GM19467 (cell line): ENCODE measurements at regions not wholly inside any gene's neighbourhood (a gene's known extent, or its start where the extent isn't known, plus 50 kb on each side); places are given as distances from the start of the nearest gene placed in this dataset.

ENCODE experiments used
- ATAC-seq: cut with Tn5 transposase; IDR thresholded peaks from one replicate; pipeline ENCODE4 v1.9.1; 2021; ENCODE audit warnings: mild to moderate bottlenecking, moderate library complexity; ENCODE audit not compliant: unreplicated experiment

- no peak for ATAC-seq
These were observed 58.3 kb downstream of the TRIML1 start for GRCh38 chr4:188197566-188197965.

DNA sequence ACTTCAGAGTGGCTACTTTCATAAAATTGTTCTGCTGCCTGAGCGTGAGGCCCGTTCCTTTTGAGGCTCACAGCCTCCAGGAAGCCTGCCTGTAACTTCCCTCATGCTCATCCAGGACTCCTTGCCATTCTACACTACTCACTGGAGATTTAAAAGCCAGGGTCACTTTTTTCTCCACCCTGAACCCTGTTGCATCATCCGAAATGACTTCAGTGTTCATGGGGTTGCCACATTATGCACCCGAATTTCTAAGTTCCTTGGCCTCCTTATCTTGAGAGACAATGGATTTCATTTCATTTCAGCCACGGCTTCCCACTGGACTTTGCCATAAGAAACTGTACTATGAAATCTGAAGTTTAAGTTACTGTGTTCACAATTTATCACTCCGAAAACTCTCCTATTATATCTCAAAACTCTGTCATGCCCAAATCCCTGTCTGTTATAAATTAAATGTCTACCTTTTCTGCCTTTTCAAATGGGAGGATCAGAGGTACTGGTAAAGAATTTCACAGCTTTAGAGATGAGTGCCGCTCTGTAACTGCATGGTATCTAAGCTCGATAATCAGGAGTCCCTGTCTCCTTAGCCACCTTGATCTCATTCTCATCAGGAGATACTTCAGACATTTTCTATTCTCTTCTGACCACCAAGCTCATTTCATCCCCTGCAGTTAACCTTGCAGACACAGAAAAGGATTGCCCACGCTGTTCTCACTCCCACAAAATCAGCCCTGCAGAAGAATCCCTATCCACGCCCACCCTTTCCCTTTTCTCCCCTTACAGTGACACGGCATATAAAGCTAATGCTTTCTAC, 59.9 kb downstream of the TRIML1 start:
- ATAC-seq = no peak

- ATAC-seq = no peak
These were observed 62.6 kb downstream of the TRIML1 start for GRCh38 chr4:188201851-188202250.

DNA sequence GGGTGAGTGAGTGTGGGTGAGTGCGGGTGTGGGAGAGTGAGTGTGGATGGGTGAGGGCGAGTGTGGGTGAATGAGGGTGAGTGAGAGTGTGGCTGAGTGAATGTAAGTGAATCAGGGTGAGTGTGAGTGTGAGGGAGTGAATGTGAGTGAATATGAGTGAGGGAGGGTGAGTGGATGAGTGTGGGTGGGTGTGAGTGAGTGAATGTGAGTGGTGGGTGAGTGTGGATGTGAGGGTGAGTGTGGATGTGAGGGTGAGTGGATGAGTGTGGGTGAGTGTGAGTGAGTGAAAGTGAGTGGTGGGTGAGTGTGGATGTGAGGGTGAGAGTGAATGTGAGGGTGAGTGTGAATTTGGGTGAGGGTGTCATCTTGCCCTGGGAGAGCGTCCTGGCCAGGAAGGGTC, 67.5 kb downstream of the TRIML1 start:
- ATAC-seq = no peak

GRCh38 chr4:188214861-188215260, 75.6 kb downstream of the TRIML1 start:
- ATAC-seq = no peak

- ATAC-seq = no peak
These were observed 79.2 kb downstream of the TRIML1 start for GRCh38 chr4:188218392-188218791.

GRCh38 chr4:188220006-188220405, 80.8 kb downstream of the TRIML1 start:
- no peak for ATAC-seq

DNA sequence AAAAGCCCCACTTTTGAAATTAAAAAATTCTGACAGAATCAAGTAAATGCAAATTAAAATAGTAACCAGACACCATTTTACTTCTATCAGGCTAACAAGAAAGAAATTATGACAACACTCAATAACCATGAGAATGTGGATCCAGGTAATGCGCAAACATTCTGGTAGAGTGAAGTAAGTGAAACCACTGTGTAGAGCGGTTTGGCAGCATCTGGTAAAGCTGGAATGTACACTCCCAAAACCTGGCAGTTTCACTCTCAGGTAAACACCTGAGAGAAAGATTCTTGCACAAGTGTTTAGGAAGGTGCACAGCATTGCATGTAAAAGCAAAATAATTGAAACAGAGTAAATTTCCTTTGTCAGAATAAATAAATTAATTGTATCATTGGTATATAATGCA, 81.8 kb downstream of the TRIML1 start:
- no peak for ATAC-seq

- no peak for ATAC-seq
These were observed 89.0 kb downstream of the TRIML1 start for GRCh38 chr4:188228279-188228678.

GRCh38 chr4:188232428-188232827, 93.2 kb downstream of the TRIML1 start:
- ATAC-seq = no peak

GRCh38 chr4:188242041-188242440, 102.8 kb downstream of the TRIML1 start:
- ATAC-seq = no peak

DNA sequence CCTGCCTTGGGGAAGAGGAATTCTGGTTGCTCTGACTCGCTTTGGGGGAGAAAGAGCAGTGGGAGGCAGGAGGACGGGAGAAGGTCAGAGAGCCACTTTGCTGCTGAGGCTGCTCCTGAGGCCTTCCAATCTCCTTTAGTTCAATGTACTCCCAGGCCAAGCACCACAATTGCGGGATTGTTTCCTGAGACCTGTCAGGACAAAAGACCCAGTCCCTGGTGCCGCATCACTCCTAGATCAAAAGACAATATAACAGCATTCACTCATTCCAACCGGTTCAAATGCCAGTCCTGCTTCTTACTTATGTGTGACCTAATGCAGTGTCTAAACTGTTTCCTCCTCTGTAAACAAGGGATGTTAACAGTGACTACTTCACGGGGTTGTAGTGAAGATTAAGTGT, 106.4 kb downstream of the TRIML1 start:
- ATAC-seq = no peak

DNA sequence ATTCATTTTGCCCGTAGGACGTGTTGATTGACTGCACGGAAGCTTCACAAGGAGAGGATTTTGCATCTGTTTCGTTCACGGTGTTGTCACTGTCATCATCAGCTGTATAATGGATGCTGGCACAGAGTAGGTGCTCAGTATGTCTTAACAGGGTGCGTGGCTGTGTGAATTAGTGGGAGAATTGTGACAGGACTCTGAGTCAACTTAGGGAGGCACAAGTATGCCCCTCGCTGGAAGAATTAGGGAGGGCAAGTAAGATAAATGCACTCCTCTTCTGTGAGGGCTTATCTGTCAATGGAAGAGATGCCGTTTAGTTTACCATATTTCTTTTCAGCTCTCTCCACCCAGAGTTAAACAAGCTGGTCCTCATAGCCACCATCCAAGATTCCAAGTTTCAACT, 107.2 kb downstream of the TRIML1 start:
- ATAC-seq = no peak

DNA sequence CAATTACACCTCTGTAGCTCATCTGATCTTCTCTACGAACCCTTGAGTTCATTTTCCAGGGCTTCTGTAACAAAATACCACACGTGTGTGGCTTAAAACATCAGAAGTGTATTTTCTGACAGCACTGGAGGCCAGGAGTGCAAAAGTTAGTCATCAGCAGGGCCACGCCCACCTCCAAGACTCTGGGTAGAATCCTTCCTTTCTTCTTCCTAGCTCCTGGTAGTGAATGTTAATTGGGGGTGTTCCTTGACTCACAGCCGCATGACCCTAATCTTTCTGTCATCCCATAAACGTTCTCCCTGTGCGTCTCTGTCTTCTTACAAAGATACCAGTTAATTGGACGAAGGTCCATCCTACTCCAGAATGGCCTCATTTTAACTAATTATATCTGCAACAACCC, 115.0 kb downstream of the TRIML1 start:
- ATAC-seq = no peak

DNA sequence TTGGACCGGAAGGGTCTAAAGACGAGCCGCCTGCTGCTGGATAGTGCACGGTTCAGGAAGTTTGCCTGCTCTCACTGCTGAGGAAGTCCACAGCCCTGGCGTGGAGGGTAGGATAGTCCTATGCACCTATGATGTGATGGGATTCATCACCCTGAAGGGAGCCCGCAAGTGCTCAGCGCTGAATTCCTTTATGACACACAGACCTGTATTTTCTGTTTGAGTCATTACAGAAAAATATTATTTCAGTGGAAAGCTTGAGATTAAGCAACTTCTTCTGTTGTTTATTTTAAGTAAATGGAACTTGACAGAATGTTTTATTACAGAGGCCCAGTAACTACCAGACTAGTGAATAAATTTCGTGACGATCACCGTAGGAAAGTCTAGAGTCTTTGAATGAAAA, 123.2 kb downstream of the TRIML1 start:
- no peak for ATAC-seq

DNA sequence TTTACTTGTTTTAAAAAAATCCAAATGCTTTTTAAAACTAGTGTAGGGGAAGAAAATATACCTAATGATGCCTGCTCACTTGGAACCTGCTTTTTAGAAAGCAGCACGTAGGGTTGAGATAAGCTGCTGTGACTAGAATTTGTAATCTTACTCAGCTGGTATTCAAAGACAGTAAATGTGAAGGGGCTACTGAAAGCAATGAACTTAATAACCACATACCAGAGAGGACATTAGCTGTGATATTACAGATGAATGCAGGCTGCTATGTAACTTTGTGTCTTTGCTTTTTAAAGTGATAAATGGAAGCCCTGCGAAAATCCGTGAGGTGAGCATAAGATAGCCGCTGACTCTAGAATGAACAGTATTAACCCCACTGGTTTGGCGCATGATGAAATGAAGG, 124.1 kb downstream of the TRIML1 start:
- ATAC-seq = no peak

GRCh38 chr4:188266386-188266785, 127.1 kb downstream of the TRIML1 start:
- ATAC-seq = no peak

DNA sequence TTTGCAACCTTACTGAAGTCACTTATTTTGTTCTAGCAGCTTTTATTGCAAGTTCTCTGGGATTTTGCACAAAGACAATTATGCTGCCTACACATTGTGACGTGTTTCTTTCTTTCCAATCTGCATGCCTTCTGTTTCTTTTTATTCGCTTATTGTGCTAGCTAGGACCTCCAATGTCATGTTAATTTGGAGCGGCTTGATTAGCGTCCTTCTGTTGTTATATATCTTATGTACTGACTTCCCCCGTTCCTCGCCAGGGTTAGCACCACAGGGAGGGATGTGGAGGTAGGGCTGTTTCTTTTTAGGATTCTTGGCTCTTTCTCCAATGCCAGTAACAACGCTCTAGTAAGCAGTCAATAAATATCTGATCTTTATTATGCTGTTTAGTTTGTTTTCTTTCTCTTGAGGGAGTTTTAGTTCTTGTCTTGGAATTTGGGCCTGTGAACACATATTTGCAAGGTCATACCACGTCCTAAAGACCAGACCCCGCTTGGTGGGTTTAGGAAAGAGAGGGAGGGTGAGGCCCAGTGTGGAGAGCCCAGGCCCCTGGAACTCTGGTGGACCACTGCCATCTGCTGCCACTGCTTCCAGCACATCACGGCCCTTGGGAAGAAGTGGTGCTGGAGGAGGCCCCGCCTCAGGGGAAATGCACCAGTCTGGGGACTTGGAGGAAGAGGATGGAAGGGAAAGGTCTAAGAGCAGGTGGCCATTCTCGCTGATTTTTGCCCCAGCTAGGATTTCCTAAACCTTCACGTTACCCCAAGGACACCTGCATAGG, 129.1 kb downstream of the TRIML1 start:
- ATAC-seq = no peak

DNA sequence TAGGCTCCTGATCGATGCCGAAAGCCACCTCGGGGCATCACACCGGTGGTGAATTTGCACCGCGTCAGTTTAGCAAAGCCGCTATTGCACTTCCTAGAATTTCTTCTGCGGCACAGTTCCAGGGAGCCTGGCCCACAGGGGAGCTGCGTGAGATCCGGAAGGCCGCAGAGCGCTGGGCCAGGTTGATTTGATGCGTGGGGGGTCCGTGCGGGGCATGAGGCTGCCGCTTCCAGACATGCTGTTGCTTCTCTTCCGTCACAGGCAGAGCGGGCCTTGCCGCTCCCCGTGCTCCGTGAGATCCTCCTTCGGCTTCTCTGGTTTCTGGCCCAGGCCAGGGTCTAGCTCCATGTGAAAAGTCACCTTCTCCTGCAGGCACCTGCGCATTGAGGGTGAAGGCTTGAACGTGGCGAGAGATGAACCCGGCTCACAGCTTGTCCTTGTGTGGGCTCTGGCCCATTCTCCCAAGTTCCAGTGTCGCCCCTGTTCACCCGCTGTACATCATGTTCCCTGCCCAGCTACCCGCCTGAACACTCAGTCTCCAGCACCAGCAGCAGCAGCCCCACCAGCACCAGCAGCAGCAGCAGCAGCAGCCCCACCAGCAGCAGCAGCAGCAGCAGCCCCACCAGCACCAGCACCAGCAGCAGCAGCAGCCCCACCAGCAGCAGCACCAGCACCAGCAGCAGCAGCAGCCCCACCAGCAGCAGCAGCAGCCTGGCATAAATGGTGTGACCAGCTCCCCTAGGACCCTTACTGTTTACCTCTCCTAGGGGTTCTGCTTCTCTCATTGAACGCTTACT, 131.2 kb downstream of the TRIML1 start:
- ATAC-seq = no peak

DNA sequence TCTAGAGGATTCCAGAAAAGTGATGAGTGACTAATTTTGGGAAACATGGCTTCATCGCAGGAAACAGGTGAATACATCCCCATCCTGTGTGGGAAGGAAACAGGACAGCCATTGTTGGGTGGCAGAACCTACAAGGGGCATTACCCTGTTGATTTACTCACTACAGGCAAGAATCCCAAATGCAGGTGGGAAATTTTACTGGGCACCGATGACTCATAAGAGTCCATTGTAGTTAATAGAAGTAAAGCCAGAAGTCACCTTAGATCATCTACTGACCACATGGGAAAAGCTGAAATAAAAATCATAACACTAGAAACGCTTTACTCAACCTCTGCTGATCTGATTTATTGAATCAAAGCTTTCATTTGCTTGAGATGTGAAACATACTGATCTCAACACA, 136.4 kb downstream of the TRIML1 start:
- no peak for ATAC-seq

- no peak for ATAC-seq
These were observed 139.9 kb downstream of the TRIML1 start for GRCh38 chr4:188279184-188279583.
